ENCODE measurements at regions not wholly inside any gene's neighbourhood (a gene's known extent, or its start where the extent isn't known, plus 50 kb on each side); places are given as distances from the start of the nearest gene placed in this dataset.

- TF ChIP-seq, protein P1, sequence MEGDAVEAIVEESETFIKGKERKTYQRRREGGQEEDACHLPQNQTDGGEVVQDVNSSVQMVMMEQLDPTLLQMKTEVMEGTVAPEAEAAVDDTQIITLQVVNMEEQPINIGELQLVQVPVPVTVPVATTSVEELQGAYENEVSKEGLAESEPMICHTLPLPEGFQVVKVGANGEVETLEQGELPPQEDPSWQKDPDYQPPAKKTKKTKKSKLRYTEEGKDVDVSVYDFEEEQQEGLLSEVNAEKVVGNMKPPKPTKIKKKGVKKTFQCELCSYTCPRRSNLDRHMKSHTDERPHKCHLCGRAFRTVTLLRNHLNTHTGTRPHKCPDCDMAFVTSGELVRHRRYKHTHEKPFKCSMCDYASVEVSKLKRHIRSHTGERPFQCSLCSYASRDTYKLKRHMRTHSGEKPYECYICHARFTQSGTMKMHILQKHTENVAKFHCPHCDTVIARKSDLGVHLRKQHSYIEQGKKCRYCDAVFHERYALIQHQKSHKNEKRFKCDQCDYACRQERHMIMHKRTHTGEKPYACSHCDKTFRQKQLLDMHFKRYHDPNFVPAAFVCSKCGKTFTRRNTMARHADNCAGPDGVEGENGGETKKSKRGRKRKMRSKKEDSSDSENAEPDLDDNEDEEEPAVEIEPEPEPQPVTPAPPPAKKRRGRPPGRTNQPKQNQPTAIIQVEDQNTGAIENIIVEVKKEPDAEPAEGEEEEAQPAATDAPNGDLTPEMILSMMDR (IDR thresholded peaks at IDR 0.05), result no peak
- no peaks in the 10 kb centered on the region for H3K36me3 ChIP-seq
- no peak overlapping the region for H3K27ac ChIP-seq
- no peaks in the 10 kb centered on the region for H3K4me1 ChIP-seq (ENCODE audit: control insufficient read depth in 1 of 2, insufficient read depth in 1 of 2, low read depth in 1 of 2, low read length in 1 of 2)
- no peaks in the 10 kb centered on the region for H3K27me3 ChIP-seq
- H3K4me3 ChIP-seq (ENCODE audit: low read depth in 1 of 2, low read length in 1 of 2), result no peak overlapping the region
- no peaks in the 10 kb centered on the region for H3K9me3 ChIP-seq
These were observed 167.8 kb downstream of the ALG10 start for GRCh38 chr12:34190054-34190453.

DNA sequence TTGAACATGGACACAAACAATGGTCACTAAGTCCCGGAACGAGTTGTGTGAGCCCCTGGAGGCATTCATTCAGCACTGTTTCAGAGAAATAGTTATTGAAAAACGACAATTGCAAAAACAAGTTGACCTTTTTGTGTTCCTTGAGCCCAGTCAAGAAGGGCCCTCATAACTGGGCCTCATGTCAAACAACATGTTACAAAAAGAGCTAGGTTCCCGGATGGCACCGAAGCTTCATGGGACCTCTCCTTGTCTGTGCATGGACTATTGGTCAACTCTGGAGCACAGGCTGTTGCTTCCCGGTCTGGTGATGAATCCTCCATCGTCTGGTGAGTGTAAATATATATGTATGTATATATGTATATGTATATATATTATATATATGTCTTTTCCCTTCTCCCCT lies 176.6 kb downstream of the ALG10 start:
- TF ChIP-seq, protein P1 (IDR thresholded peaks at IDR 0.05), result no peak
- Histone ChIP-seq H3K27ac (no peak overlapping the region), H3K4me1 (ENCODE audit: control insufficient read depth in 1 of 2, insufficient read depth in 1 of 2, low read depth in 1 of 2, low read length in 1 of 2) (no peaks in the 10 kb centered on the region), H3K4me3 (ENCODE audit: low read depth in 1 of 2, low read length in 1 of 2) (no peak overlapping the region), H3K27me3 (no peaks in the 10 kb centered on the region), H3K36me3 (no peaks in the 10 kb centered on the region), H3K9me3 (no peaks in the 10 kb centered on the region)

- H3K4me3 ChIP-seq (ENCODE audit: low read depth in 1 of 2, low read length in 1 of 2), result no peak overlapping the region
- no peaks in the 10 kb centered on the region for H3K4me1 ChIP-seq (ENCODE audit: control insufficient read depth in 1 of 2, insufficient read depth in 1 of 2, low read depth in 1 of 2, low read length in 1 of 2)
- H3K9me3 ChIP-seq, result no peaks in the 10 kb centered on the region
- TF ChIP-seq, protein P1 (IDR thresholded peaks at IDR 0.05), result no peak
- no peak overlapping the region for H3K27ac ChIP-seq
- no peaks in the 10 kb centered on the region for H3K36me3 ChIP-seq
- no peaks in the 10 kb centered on the region for H3K27me3 ChIP-seq
These were observed 181.7 kb downstream of the ALG10 start for GRCh38 chr12:34203866-34204620.

- no peak overlapping the region for H3K27ac ChIP-seq
- TF ChIP-seq, protein P1 (IDR thresholded peaks at IDR 0.05), result no peak
- H3K4me3 ChIP-seq (ENCODE audit: low read depth in 1 of 2, low read length in 1 of 2), result no peak overlapping the region
- no peaks in the 10 kb centered on the region for H3K36me3 ChIP-seq
- no peaks in the 10 kb centered on the region for H3K9me3 ChIP-seq
- no peaks in the 10 kb centered on the region for H3K27me3 ChIP-seq
- H3K4me1 ChIP-seq (ENCODE audit: control insufficient read depth in 1 of 2, insufficient read depth in 1 of 2, low read depth in 1 of 2, low read length in 1 of 2), result no peaks in the 10 kb centered on the region
These were observed 182.6 kb downstream of the ALG10 start for GRCh38 chr12:34204830-34205285.

- Histone ChIP-seq H3K36me3 (no peaks in the 10 kb centered on the region), H3K27ac (no peak overlapping the region), H3K4me1 (ENCODE audit: control insufficient read depth in 1 of 2, insufficient read depth in 1 of 2, low read depth in 1 of 2, low read length in 1 of 2) (no peaks in the 10 kb centered on the region), H3K9me3 (no peaks in the 10 kb centered on the region), H3K27me3 (no peaks in the 10 kb centered on the region), H3K4me3 (ENCODE audit: low read depth in 1 of 2, low read length in 1 of 2) (no peak overlapping the region)
- TF ChIP-seq, protein P1 (IDR thresholded peaks at IDR 0.05), result no peak
These were observed 183.1 kb downstream of the ALG10 start for GRCh38 chr12:34205401-34205800.
